ENCODE measurements at regions not wholly inside any gene's neighbourhood (a gene's known extent, or its start where the extent isn't known, plus 50 kb on each side); places are given as distances from the start of the nearest gene placed in this dataset.

DNA sequence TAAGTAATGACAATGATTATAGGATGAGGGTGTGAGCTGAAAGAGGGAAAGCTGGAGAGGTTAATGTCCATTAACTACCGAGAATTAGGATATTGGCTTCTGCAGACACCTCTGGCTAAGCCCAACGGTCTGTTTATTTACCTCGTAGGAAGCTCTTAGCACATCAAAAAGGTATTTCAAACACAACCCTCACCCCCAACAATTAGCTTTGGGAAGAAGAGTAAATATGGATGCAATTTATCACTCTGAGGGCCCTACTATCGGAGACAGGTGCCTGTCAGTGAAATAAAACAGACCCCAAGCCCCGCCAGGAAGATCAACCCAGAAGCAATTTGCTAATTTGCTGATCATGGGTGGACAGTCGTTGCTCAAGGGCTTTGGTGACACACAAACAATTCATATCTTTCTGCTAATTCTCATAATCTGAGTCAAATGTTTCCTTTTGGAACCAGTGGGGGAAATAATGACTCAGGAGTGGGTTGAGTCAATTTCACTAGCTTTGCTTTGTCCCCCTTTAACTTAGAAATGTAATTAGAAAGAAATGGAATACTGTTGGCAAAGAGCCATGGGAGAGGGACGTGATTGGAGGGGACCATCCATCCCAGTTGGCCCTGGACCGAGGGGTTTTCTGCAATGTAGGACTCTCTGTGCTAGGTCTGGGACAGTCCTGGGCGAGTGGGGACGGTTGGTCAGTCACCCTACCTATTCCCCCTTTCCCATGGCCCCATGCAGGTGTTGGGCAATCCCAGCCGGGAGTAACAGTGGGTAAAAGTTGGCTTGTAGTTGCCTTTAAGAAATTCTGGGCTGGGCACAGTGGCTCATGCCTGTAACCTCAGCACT, 99.1 kb upstream of the MED13L start:
- TF ChIP-seq, protein P1, sequence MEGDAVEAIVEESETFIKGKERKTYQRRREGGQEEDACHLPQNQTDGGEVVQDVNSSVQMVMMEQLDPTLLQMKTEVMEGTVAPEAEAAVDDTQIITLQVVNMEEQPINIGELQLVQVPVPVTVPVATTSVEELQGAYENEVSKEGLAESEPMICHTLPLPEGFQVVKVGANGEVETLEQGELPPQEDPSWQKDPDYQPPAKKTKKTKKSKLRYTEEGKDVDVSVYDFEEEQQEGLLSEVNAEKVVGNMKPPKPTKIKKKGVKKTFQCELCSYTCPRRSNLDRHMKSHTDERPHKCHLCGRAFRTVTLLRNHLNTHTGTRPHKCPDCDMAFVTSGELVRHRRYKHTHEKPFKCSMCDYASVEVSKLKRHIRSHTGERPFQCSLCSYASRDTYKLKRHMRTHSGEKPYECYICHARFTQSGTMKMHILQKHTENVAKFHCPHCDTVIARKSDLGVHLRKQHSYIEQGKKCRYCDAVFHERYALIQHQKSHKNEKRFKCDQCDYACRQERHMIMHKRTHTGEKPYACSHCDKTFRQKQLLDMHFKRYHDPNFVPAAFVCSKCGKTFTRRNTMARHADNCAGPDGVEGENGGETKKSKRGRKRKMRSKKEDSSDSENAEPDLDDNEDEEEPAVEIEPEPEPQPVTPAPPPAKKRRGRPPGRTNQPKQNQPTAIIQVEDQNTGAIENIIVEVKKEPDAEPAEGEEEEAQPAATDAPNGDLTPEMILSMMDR (IDR thresholded peaks at IDR 0.05) = no peak
- TF ChIP-seq POLR2A (IDR thresholded peaks at IDR 0.05) = no peak
